GM18505 (cell line): ENCODE measurements at regions not wholly inside any gene's neighbourhood (a gene's known extent, or its start where the extent isn't known, plus 50 kb on each side); places are given as distances from the start of the nearest gene placed in this dataset.

Experiments
- ATAC-seq: cut with Tn5 transposase; IDR thresholded peaks from one replicate; pipeline ENCODE4 v1.9.1; 2021; ENCODE audit not compliant: unreplicated experiment
- POLR2A ChIP-seq: IDR thresholded peaks from 4 replicates; pipeline ENCODE4 v1.6.1; 2011; ENCODE audit warnings: borderline replicate concordance; ENCODE audit not compliant: insufficient read depth, insufficient read length; ENCODE audit errors: extremely low read depth

DNA sequence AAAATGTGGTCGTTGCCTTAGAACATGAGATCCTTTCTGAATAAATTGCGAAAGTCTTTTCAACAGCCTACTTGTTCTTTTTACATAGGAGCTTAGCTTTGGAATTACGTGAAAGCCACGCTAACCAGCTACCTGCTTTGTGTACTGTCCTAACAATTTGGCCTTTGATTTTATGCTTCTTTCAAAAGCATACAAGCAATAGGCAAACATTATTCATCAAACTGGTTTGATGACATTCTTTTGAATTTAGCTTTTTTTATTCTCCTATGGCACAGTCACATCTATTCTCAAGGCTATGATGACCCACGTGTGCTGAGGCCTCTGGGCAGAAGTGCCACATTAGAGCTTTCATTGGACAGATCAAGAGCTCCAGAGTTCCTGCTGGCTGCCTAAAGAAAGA, 178.0 kb upstream of the DPT start:
- no peak for ATAC-seq

DNA sequence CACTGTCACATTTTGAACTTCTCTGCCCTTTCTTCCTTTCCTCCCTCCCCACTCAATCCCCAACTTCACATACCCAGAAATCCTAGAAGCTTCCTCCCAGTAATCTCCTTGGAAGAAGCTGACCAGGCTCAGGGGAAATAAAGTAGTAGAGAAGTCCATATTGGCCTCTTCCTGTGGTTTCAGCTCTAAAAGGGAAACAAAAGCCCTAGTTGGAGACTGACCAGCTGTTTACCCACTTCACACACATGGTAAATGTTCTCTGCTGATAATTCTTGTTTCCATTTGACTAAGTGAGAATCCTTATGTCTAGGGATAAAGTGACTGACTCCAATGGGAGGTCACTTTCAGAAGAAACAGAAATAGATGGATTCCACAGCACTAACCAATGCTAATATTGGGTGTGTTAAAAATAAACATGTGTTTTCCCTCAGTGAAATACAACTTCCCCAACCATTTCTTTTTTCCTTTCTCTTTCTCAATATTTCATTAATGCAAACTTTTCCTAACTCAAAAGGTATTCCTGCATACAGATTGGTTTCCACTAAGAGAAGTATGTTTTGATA, 178.9 kb upstream of the DPT start:
- no peak for TF ChIP-seq POLR2A
- ATAC-seq = no peak

More for the DNA sequence above, 178.0 kb upstream of the DPT start:
- no peak for TF ChIP-seq POLR2A

DNA sequence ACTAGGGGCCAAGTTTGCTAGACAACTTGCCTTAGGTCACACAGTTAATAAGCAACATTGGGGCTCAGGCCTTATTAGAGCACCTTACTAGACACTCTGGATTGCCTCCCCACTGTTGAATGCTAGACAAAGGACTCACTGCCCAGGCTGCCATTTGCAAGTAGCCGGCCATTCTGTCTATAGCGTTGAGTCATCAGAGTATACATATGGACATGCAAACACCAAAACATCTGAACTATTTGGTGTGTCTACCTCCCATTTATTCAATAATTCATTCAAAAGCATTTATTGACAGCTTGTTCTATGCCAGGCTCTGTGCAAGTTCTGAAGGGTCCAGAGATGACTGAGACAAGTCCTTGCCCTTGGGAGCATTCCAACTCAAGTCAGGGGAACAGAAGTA, 181.4 kb upstream of the DPT start:
- TF ChIP-seq POLR2A = no peak
- ATAC-seq = no peak

DNA sequence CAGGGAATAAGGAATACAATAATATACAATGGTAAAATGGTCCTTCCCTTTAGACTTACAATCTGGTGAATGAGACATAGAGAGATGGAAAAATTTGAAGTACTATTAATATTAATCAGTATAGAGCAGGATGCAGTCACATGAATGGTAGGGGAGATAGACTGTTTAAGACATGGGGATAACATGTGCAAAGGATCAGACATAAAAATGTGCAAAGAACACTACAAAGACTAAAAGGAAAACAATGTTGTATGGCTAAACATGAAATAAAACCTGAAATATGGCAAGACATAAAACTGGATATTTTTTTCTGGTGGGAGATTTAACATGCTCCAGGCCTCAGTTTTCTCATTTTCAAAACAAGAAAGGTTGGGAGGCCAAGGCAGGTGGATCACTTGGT, 182.4 kb upstream of the DPT start:
- no peak for TF ChIP-seq POLR2A

DNA sequence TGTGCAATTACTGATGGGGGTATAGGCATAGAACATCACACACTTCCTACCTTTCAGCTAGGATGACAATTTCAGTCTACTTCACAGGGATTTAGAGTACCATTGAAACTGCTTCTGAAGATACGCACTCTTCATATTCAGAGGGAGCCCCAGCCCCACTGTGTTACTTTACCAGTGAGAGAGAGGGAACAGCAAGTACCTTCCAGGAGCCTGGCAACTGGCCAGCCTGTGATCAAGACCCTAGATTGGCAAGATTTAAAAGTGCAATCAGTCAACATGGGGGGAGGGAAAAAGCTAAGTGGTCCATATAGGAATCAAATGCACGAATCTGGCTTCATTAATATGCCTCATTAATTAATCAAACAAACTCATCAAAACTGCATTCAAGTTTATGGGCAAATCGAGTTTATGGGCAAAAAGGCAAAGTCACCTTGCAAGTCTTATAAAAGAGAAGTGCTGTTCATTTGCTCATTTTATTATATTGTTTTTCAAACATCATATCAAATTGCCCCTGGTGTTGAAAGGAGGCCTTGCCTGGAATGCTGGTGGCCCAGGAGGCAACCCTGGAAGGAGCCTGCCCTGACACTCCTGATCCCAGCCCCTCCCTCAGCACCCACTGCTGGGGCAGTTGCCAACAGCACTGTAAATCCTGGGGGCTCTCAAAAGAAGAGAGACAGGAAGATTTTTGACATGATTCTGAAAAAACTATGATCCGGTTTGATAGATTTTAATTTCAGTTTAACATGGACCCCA, 184.9 kb upstream of the DPT start:
- ATAC-seq = no peak
- TF ChIP-seq POLR2A = no peak

More for the DNA sequence above, 182.4 kb upstream of the DPT start:
- no peak for ATAC-seq

DNA sequence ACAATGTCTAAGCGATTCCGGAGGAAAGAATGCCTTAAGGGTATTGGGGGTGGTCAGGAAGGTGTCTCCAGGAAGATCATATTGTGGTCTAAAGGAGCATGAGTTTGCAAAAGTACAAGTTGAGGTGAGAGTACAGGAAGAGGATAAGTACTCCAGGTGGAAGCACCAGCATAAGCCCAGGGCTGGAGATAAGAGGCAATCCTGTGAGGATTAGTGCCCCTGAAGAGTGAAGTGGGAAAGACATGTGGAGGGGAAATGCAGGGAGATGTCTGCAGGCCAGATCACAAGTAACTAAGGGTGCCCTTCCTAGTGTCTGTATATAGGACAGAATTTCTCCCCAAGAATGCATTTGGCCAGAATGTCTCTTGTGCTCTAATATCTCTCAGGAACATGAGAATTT, 188.3 kb upstream of the DPT start:
- ATAC-seq = no peak
- no peak for TF ChIP-seq POLR2A

DNA sequence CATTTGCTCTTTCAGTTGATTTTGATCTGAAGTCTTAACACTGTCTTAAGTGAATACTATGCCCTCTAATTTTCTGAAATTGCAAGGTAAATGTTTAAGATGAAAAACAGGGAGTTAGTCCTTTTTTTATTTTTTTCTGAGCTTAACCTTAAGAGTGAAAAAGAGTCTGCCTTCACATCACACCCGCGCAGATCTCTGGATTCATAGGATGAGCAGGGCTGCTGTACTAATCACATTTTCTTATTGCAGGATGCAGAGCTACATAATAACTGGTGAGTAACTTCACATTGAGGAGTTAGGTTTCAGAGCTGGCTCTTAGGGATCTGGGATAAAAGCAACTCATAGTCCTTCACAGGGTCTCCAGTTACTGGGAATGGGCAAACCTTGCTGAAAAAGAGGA, 188.7 kb upstream of the ATP1B1 start:
- no peak for ATAC-seq
- TF ChIP-seq POLR2A = no peak

DNA sequence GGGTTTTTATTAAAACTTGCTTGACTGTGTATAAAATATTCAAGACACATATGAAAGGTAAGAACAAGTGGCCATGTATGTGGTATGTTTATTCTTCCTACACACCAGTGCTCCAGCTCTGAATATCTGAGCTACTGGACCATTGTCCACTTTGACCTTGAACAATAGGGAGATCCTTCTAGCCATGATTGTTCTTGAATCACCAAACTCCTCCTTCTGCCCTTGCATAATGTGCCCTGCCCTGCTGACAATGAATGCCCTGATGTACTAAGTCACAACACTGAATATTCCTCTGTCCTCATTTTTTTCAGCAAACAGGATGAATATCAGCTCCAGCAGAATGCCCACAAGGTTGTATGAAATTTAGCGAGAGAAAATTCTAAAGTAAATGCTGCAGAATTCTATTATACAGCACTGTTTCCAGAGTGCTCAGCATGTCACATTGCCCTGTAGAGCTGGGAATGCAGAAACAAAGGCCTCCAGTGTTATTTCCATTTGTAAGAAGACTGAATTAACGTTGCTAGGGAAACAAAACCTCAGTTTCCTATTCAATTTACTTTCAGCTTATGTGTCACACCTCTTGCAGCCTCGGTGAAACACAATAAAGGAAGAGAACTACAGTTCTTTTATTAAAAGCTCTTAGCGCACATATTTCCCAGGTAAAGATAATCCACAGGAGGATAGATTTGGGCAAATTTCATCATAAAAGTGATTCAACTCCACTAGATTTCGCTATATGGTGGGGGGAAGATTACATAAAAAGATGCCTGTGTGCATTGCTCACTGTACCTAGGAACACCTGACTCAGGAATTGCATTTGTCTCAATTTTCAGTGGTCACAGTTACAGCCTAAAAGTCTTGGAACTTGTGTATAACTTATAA, 187.4 kb upstream of the ATP1B1 start:
- TF ChIP-seq POLR2A = no peak
- ATAC-seq = no peak

DNA sequence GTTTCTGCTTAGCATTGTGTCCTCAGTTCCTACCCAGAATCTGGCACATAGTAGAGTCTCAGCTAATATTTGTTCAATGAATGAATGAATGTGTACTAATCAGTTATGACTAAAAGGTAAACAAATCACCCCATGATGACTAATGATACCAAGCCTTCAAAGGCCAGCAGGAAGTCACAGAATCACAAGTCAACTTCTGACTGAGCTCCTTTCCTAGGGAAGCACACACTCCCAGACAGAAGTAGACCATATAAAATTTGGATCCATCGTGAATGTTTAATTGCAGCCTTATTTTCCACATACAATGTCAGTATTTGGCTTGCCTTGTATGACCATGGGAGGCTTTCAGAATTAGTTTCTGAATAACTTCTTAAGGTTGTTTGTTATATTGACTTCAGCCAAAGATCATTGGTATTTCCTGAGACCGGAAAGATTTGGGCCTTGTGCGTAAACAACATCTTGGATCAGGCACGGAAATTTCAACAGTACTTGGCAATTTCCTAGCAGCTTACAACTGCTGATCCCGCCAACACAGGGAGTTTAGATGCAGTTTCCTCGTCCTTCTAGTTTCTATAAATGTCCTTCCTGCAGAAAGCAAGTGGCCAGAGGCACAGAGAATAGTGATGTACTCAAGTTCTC, 185.9 kb upstream of the ATP1B1 start:
- TF ChIP-seq POLR2A = no peak
- no peak for ATAC-seq

DNA sequence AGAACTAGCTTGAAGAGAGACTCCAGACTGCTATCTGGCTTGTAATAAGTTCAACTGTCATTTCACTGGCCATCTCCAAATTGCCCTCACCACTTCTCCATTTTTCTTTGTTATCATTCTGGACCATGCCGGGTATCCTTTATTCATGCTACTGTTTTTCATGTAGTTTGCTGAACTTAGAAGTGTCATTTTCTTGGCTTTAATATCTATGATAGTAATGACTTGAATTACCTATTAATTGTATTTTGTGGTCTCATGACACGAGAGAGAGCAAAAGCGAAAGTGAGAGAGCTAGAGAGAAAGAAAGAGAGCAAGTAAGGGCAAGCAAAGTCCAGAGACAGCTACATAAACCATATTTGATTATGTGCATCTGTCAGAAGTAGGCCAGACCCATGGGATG, 184.9 kb upstream of the ATP1B1 start:
- TF ChIP-seq POLR2A = no peak
- no peak for ATAC-seq

DNA sequence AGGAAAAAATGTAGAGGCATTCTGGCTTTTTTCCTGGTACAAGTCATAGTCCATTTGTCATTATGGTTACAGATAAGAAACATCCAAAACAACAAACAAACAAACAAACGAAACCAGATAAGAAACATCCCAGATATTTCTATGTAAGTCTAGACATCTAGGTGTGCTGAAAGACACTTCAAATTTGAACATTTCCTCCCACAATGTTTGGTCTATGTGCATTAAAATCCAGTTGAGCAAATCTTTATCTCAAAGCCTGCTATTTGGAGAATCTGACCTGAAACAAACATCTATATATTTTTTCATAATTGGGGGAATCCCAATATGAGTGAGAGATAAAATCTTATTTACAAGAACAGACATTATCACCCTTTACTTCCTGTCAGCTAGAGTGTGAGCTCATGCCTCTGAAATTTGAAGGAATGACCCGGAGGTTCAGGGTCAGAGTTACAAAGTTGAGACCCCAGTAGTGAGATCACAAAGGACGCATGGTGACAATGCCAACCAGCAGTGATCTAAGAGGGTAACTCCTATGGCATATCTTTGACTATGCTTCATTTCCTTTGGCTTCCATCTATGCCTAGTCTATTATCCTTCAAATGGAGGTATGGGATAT, 182.9 kb upstream of the ATP1B1 start:
- no peak for TF ChIP-seq POLR2A
- no peak for ATAC-seq

DNA sequence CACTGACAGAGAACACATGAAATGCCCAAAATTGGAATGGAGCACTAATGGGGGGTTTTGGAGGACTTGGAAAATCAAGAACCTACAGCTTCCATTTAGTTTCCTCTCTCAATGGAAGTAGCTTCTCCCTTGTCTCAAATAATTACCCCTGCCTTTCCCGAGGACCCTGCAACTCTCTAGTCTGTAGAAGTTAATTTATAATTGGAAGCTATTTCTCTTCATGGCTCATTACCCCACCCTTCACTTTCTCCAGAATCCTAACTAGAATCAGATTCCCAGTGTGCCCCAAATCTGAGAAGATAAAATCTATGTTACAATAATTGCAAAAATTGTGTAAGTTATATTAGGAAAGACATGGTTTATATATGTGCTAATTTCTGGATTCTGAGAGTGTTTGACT, 181.5 kb upstream of the ATP1B1 start:
- no peak for TF ChIP-seq POLR2A
- ATAC-seq = no peak

DNA sequence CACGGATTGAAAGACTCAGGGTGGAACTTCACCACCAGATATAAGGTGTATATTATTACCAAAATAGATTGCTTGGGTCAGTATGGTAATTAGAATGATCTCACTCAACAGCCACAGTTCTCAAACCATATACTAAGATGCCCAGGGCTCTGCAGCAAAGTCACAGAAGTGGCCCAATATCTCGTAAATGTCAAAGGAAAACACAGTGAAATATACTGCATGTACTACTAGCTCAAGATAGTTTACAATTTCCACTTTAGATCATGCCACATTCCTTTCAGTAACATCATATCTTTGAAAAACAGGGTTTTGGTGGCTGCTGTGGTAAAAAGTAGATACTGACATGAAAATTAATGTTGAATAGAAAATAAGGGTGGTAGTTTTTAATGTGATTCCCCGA, 180.3 kb upstream of the ATP1B1 start:
- no peak for TF ChIP-seq POLR2A
- ATAC-seq = no peak
